ENCODE measurements at regions not wholly inside any gene's neighbourhood (a gene's known extent, or its start where the extent isn't known, plus 50 kb on each side); places are given as distances from the start of the nearest gene placed in this dataset.

GRCh38 chr12:115176741-115177400 is 492.9 kb upstream of the TBX3 start:
- TF ChIP-seq EGR1 (IDR thresholded peaks at IDR 0.05) (no peak), MAX (IDR thresholded peaks at IDR 0.05) (no peak), FOXM1 (IDR thresholded peaks at IDR 0.05; ENCODE audit: borderline replicate concordance, low read depth) (no peak), NFIC (IDR thresholded peaks at IDR 0.05) (no peak), TEAD4 (IDR thresholded peaks at IDR 0.05) (no peak), REST (IDR thresholded peaks at IDR 0.05; ENCODE audit: low read depth) (no peak), TAF1 (IDR thresholded peaks at IDR 0.05; ENCODE audit: low read depth) (no peak), TCF12 (IDR thresholded peaks at IDR 0.05; ENCODE audit: low read depth) (no peak), CEBPB (IDR thresholded peaks at IDR 0.05) (no peak), ZBTB7A (IDR thresholded peaks at IDR 0.05; ENCODE audit: low read depth) (no peak), EP300 (IDR thresholded peaks at IDR 0.05; ENCODE audit: borderline replicate concordance) (no peak), USF1 (IDR thresholded peaks at IDR 0.05) (no peak), RAD21 (IDR thresholded peaks at IDR 0.05; ENCODE audit: low read depth) (no peak)

- TF ChIP-seq NFIC (IDR thresholded peaks at IDR 0.05), result no peak
- no peak for TF ChIP-seq ZBTB7A (IDR thresholded peaks at IDR 0.05; ENCODE audit: low read depth)
- no peak for TF ChIP-seq FOXM1 (IDR thresholded peaks at IDR 0.05; ENCODE audit: borderline replicate concordance, low read depth)
- no peak for TF ChIP-seq CEBPB (IDR thresholded peaks at IDR 0.05)
- no peak for TF ChIP-seq RAD21 (IDR thresholded peaks at IDR 0.05; ENCODE audit: low read depth)
- no peak for TF ChIP-seq MAX (IDR thresholded peaks at IDR 0.05)
- no peak for TF ChIP-seq USF1 (IDR thresholded peaks at IDR 0.05)
- TF ChIP-seq TAF1 (IDR thresholded peaks at IDR 0.05; ENCODE audit: low read depth), result no peak
Observed at GRCh38 chr12:115174920-115175319, 490.9 kb upstream of the TBX3 start.

- no peak for TF ChIP-seq NFIC (IDR thresholded peaks at IDR 0.05)
- TF ChIP-seq YY1 (IDR thresholded peaks at IDR 0.05; ENCODE audit: low read depth), result no peak
- TF ChIP-seq CEBPB (IDR thresholded peaks at IDR 0.05), result no peak
- no peak for TF ChIP-seq ZBTB7A (IDR thresholded peaks at IDR 0.05; ENCODE audit: low read depth)
- TF ChIP-seq CREB1 (IDR thresholded peaks at IDR 0.05; ENCODE audit: low read depth), result no peak
Observed at GRCh38 chr12:115172521-115172920, 488.5 kb upstream of the TBX3 start.

GRCh38 chr12:115169981-115170380 is 486.0 kb upstream of the TBX3 start:
- TF ChIP-seq REST (IDR thresholded peaks at IDR 0.05; ENCODE audit: low read depth) (no peak), YY1 (IDR thresholded peaks at IDR 0.05; ENCODE audit: low read depth) (no peak), RAD21 (IDR thresholded peaks at IDR 0.05; ENCODE audit: low read depth) (no peak), TAF1 (IDR thresholded peaks at IDR 0.05; ENCODE audit: low read depth) (no peak), MAX (IDR thresholded peaks at IDR 0.05) (no peak), USF1 (IDR thresholded peaks at IDR 0.05) (no peak), TCF12 (IDR thresholded peaks at IDR 0.05; ENCODE audit: low read depth) (no peak), EGR1 (IDR thresholded peaks at IDR 0.05) (no peak), CREB1 (IDR thresholded peaks at IDR 0.05; ENCODE audit: low read depth) (no peak), FOXM1 (IDR thresholded peaks at IDR 0.05; ENCODE audit: borderline replicate concordance, low read depth) (no peak), EP300 (IDR thresholded peaks at IDR 0.05; ENCODE audit: borderline replicate concordance) (no peak)

GRCh38 chr12:115166698-115167315 is 482.8 kb upstream of the TBX3 start:
- TF ChIP-seq CEBPB (IDR thresholded peaks at IDR 0.05) (no peak), TCF12 (IDR thresholded peaks at IDR 0.05; ENCODE audit: low read depth) (no peak), ZBTB7A (IDR thresholded peaks at IDR 0.05; ENCODE audit: low read depth) (no peak), FOXM1 (IDR thresholded peaks at IDR 0.05; ENCODE audit: borderline replicate concordance, low read depth) (no peak), REST (IDR thresholded peaks at IDR 0.05; ENCODE audit: low read depth) (no peak), NFIC (IDR thresholded peaks at IDR 0.05) (no peak), EGR1 (IDR thresholded peaks at IDR 0.05) (no peak), EP300 (IDR thresholded peaks at IDR 0.05; ENCODE audit: borderline replicate concordance) (no peak), CREB1 (IDR thresholded peaks at IDR 0.05; ENCODE audit: low read depth) (no peak), RAD21 (IDR thresholded peaks at IDR 0.05; ENCODE audit: low read depth) (no peak), YY1 (IDR thresholded peaks at IDR 0.05; ENCODE audit: low read depth) (no peak), MAX (IDR thresholded peaks at IDR 0.05) (no peak), USF1 (IDR thresholded peaks at IDR 0.05) (no peak), TEAD4 (IDR thresholded peaks at IDR 0.05) (no peak), TAF1 (IDR thresholded peaks at IDR 0.05; ENCODE audit: low read depth) (no peak)
